Activated naive CD4-positive, alpha-beta T cell treated with Interleukin-2 at 50 U/mL for 16 hours (primary cell): ENCODE measurements at regions not wholly inside any gene's neighbourhood (a gene's known extent, or its start where the extent isn't known, plus 50 kb on each side); places are given as distances from the start of the nearest gene placed in this dataset.

Experiments
- DNase-seq: peaks from one replicate; pipeline ENCODE4 v3.0.0-alpha.2; 2020

DNA sequence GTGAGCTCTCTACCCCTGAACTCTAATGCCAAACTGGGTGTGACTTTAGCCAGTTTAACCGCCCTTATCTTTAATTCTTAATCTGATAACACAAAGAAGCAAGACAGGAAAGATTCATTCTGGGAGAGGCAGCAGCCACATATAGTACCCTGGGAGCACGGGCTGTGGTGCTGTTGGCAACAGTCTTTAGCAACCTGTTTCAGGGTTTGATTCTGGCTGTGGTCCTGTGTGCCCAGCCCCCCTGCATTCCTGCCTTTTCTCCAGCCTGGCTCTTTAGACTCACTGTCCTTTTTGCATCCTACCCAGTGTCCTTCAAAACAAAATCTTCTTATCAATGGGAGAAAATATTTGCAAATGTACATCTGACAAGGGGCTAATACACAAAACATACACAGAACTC lies 275.2 kb downstream of the GXYLT1 start:
- DNase-seq, result no peak

DNA sequence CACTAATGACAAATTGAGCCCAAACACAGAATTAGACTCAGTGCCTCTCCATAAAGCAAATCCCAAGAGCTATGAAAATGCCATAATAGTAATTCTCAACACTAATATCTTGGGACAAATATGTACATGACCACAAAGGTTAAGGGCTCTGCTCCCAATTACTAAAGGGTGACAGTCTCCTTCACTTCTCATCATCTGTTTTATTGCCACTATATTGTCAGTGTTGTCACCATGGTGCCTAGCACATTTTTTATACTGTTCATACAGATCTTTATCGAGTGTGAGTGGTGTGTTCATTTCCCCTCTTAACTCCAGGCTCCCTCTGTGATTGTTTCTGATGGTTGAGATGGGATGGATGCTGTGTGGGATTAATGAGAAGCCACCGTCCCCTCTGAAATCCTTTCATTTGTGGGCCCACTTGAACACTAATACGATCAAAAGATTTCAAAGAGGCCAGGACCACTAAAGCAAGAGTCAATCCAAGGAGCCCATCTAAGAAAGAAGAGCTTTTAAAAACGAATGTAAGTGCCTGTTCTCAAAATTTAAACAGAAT lies 277.7 kb downstream of the GXYLT1 start:
- no peak for DNase-seq

DNA sequence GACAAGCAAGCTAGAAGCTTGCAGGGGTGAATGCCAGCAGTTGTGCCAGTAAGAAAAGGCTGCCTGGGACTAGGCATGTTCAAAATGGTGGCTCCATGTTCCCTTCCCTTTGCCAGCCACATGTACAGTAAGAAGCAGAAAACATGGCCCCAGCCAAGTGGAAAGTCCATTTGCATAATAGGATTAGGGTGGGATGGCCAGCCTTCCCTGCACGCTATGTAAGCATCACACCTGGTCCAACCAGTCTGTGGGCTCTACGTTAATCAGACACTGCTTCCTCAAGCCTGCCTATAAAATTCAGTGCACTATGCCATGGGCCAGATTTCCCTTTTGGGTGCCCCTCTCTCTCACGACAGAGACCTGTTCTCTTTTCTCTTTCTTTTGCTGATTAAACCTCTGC lies 288.4 kb downstream of the GXYLT1 start:
- no peak for DNase-seq

DNA sequence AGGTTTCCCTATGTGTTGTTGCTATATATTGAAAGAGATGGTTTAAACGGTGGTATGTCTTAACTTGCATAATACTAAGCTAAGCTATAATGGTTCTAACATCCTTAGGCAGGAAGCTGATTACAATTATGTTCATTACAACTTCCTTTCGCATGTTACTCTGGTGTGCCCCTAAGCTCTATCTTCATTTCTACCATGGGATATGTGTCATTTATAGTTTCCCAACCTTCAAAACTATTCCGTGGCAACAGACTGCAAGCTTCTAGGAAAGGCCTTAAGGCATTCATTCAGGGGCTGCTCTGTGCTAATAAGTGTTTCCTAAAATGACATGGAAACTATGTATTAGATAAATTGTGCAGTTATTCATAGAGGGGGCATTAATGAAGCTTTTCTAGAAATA lies 294.6 kb downstream of the GXYLT1 start:
- DNase-seq, result no peak

DNA sequence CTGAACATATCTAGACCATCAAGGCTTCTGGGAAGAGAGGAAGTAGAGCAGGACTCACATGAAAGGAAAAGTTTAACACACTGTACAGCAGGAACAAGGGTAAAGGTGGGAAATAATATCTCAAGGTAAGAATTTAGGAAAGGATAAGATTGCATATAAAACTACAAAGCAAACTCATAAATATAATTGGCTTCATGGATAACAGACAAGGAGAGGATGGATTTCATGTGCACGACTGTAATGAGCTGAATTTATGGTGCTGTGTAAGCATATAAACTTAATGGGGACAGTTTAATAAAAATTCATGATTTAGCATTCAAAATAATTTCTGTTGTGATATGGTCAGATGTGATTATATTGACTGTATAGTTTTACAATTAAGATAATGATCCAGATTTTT lies 298.0 kb downstream of the GXYLT1 start:
- DNase-seq, result no peak

DNA sequence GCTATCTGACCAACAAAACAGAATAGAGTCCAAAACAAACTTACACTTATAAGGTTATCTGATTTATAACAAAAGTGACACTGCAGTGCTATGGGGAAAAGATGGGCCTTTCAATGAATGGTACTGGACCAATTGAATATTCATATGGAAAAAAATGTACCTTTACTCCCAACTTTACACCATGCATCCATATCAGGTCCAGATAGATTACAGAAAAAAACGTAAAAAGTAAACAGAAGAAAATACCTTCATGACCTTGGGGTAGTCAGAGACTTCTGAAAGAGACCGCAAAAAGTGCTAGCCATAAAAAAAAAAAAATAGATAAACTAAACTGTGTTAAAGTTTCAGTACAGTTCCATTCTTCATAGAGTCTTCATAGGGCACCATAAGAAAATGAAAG lies 308.3 kb downstream of the GXYLT1 start:
- no peak for DNase-seq

DNA sequence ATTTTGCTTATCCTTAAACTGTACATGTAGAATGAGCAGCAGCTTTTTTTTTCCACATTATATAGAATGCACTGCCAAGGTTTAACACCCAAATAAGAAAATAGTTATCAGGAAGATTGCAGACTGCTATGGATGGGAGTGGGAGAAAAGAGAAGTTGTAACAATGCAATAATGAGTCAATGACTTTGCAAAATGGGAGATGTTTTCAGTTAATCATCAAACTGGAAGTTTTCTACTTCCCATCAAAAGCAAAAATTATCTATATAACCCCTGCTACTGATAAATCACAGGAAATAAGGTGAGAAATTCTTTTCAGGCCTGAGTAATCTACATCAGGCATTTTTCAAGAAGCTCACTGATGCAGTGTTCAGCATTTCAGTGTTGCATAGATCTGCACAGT lies 309.1 kb downstream of the GXYLT1 start:
- no peak for DNase-seq

DNA sequence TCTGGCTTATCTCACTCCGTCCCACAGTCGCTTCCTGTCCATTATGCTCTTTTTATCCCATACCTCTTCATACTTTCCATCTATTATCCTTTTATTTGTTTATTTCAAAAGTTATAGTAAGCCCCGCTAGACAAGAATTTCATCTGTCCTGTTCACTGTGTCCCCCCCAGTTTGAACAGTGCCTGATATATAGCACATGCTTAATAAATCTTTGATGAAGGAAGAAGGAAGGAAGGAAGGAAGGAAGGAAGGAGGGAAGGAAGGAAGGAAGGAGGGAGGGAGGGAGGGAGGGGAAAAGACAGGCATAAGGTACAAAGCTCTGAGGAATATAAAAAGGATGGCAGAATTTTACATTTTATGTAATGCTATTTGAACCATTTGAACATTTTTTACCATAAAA lies 324.7 kb downstream of the GXYLT1 start:
- no peak for DNase-seq

DNA sequence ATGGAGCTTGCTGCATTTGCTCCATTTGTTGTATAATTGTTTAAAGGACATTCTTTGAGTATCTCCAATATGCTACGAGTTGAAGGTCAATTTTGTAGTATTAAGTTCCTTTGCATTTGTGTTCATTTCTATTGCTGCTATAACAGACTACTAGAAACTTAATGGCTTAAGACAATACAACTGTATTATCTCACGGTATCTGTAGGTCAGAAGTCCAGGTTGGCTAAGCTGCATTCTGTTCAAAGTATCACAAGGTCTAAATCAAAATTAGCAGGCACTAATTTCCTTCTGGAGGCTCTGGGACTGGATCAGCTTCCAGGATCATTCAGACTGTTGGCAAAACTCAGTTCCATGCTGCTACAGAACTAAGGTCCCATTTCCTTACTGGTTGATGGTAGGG lies 340.6 kb downstream of the GXYLT1 start:
- no peak for DNase-seq

DNA sequence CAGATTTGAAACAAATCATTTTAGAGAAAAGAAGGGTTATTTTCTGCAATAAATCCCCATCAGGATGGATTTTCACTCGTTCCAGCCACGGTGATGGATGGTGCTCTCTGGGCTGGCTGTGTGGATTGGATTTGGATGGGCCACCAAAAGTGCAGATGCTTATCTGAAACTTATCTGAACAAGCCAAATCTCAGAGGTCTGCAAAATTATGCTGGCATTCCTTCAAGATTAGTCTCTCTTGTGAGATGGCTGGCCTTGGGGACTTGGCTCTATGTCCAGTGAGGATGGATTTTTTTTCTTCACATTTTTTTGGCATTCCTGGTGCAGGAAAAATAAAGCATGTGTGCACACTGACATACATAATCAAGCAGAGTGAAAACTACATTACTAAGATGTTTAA lies 341.9 kb downstream of the GXYLT1 start:
- DNase-seq, result no peak

DNA sequence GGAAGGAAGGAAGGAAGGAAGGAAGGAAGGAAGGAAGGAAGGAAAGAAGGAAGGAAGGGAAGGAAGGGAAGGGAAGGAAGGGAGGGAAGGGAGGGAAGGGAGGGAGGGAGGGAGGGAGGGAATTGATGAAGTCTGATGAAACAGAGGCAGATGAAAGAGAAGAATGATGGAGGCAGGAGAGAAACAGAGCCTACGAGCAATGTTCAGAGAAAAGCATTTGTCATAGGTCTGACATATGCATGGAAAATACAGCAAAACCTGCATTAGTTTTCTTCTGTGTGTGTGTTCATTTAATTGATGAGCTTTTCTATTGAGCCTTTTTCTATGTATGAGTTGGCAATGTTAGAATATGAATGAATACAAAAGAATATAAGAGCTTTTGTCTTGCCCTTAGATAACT lies 343.4 kb downstream of the GXYLT1 start:
- DNase-seq, result no peak

DNA sequence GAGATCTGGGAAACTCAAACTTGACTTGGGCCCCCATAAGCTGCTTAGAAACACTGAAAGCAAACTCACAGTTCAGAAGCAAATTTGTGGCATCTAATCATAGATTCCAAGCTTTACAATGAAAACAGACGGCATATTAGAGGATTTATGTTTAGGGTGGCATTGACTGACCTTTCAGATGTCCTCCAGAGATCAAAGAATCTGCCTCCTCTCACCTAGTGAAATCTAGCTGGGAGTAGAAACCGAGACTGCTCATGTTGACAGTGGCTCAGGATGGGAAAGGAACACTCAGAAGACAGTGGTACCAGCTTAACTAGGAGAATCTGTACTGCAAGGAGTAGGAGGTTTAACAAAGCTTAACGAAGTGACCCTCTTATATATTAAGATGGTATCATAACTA lies 345.0 kb downstream of the GXYLT1 start:
- no peak for DNase-seq

DNA sequence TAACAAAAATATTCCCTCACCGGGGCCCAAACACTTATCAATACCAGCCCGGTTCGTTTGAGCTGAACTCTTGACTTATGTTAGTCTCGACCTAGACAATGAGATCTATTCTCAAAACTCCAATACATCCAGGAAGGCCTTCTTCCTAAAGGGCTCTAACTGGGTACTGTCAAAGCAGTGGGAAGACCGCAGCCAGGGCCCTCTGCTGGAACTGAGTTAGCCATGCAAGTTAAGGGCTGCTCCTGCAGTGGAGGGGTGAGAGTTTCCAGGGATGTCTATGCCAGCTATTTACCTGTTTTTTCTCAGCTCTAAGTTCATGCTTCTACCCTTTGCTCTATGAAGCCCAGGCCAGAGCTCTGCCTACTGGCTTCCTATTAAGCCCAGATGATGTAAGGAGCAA lies 348.8 kb downstream of the GXYLT1 start:
- no peak for DNase-seq

DNA sequence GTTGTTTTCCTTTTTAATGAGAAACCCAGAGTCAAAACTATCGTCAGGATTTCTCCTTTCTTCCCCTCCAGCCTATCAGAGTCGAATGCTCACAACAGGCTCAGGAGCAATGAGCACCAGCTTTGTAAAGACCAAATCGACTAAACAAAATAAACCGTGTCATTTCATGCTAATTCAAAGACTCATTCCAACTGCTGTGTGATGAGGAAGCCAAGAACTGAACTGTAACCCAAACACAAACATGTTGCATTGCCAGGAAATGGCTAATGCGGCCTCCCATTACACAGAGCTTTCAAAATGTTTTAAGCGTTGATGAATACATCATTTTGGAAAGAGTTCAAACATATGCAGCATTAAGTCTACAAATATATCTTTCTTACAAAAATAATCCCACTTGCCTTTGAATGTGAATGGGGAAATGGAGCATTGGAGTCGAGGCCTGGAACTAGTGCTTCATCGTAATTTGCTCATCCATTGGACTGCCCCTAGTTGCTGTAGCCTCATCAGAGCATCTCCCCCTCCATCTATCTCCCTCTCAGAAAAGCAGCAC lies 349.5 kb downstream of the GXYLT1 start:
- DNase-seq, result no peak

DNA sequence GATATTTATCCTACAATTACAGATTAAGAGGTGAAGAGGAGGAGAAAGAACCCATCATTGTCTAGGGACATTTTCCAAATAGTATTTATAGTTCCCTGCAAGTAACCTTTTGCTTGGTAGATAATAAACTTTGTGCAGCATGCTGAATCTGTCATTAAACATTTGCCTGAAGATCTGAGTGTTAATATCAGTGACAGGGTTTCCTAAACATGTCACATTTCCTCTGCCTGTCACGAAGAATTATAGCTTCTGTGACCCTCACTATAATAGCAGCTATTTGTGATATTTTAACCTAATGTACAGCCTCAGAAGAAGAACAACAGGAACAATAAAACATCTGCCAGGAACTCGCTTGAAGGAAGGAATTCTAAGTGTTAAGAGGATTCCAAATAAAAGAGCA lies 350.3 kb downstream of the GXYLT1 start:
- no peak for DNase-seq

DNA sequence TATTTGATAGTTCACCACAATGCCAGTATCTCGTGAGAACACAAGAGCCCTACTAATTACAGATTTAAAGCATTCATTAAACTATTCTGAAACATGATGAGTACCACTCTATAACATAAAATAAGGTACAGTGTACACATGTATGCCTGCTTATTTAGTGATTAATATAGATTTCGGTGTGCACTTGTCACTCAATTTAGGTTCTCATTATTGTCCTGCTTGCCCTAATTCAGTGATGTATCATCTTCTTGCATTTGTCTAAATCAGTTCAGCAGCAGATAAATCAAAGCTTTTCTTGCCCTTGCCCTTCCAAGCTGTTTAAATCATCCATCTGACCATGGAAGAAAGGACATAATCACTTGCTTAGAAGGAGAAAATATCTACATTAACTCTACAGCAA lies 359.7 kb downstream of the GXYLT1 start:
- DNase-seq, result no peak

DNA sequence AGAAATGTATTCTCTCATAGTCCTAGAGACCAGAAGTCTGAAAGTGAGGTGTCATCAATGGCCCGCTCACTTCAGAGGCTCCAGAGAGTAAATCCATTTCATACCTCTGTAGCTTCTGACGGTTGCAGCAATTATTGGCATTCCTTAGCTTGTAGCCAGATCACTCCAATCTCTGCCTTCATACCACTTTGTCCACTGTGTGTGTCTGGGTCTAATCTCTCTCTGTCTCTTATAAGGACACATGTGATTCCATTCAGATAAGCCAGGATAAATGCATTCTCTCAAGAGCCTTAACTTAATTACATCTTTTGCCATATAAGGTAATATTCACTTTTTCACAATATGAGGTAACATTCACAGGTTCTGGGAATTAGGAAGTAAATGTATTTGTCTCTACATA lies 365.7 kb downstream of the GXYLT1 start:
- no peak for DNase-seq

DNA sequence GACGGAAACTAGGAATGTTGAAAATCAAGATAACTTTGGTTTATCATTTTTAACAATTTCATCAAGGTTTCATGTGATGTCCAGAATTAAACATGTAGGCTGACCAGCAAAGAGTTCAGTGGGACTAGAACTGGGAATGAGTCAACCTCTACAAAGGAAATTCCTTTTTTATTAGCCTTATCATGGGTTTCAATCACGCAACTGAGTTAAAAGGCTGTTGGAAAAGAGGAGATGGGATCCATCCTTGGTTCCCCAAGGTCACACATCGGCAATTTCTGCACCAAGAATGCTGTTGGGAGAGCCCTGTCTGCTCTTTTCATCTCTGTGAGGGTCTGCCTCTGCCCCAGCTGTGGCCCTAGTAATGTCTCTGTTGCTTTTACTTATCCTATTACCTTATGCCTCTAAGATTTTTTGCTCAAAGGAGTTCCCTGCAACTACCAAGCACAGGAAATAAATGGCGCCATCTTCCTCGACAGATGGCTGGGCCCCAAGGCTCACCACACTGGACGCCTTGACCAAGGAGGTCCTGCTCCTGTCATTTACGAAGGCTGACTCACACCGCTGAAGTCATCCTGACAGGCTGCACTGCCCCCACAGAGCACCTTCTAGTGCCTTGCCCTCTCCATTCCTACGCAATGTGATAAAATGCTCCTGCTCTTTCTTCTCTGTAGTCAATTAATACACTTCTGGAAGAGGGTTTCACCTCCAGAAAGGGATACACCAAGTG lies 367.4 kb downstream of the GXYLT1 start:
- DNase-seq, result no peak

DNA sequence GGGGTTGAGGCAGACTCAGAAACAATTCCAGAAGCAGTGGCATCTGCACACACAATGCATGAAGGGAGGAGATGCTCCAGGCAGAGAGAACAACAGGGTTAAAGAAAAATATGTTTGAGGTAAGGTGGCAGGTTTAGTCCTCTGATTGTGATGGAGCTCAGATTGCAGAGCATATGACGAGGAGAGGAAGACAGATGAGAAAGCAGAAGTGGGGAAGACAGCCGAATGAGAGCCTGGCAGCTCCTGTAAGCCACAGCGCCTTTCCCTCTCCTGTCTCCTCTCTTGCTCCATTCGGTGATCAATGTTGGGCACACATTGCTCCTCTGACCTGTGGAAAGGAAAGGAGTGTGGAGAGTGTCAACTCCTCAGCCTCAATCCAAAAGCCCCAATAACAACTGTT lies 372.2 kb downstream of the GXYLT1 start:
- no peak for DNase-seq

DNA sequence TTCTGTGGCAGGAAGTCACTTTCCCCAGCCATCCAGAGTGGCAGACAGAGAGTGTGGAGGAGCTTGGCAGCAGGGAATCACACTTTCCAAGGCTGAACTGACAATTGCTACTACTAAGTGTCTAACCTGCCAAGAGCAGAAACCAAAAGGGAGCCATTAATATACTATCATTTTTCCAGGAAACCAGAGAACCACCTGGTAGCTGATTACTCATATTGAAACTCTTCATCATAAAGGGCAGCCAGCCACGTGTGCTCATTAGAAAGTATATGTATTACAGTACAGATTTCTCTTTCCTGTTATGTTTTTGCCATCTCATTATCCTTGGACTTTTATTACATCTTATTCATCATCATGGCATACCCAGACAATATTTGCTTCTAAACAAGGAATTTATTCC lies 374.9 kb downstream of the GXYLT1 start:
- no peak for DNase-seq

DNA sequence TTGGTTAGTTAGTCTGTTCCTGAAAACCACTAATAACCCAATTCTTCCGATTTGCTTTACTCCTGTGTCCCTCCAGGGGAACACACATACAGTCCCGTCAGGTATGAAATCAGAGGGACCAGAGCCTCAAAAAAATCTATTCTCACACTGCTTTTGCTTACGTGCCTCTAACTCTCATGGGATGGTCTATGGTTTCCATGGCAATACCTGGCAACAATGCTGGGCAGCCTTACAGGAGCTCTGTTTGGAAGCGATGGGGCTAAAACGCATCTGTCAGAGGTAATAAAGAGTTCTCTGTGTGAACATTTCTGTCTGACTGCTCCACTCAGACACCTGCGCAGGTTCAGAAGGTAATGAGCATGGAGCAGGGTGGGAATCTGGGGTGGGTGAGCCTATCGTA lies 376.2 kb downstream of the GXYLT1 start:
- no peak for DNase-seq

DNA sequence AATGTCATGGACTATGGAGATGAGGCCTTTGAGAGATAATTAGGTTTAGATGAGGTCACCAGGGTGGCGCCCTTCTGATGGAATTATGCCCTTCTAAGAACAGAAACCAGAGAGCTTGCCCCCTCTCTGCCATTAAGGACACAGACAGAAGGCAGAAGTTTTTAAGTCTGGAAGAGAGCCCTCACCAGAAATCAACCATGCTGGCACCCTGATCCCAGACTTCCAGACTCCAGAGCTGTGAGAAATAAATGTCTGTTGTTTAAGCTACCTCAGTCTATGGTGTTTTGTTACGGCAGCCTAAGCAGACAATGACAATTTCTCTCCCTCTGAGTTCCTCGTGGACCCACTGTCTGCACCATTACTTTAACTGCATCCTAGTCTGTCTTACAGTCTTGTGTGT lies 382.0 kb downstream of the GXYLT1 start:
- DNase-seq, result no peak

DNA sequence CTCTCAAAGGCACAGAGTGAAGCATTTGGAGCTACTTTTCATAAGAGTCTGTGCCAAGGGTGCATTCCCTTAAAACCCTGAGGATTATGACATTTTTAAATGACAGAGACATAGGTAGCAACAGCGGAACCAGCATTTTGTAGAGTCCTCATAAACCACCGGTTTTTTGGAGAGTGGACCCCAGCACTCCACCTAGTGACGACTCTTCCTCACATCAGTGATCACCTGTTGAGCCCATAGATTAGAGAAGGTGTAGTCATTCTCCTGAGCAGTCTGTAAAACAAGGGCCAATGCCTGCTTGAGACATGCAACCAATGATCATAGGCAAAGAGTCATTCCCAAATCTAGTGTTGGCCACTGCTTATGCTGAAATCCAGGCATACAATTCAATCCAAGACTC lies 399.1 kb downstream of the GXYLT1 start:
- DNase-seq, result no peak

DNA sequence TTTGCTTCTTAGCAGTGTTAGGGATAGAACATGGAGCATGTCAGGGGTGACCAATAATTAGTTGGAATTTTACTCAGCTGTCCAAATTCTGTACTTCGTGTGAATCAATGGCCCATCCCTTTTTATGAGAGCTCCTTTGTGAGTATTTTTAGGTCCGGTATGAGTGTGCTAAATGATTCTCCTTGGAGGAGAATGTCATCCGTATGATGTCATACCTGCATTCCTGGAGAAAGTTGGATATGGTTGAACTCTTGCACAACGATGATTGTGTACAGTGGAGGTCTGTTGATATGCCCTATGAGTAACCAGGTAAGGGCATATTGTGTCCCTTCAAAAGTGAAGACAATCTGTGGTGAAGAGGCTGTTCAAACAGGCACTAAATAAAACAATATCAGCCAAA lies 400.8 kb downstream of the GXYLT1 start:
- DNase-seq, result no peak

DNA sequence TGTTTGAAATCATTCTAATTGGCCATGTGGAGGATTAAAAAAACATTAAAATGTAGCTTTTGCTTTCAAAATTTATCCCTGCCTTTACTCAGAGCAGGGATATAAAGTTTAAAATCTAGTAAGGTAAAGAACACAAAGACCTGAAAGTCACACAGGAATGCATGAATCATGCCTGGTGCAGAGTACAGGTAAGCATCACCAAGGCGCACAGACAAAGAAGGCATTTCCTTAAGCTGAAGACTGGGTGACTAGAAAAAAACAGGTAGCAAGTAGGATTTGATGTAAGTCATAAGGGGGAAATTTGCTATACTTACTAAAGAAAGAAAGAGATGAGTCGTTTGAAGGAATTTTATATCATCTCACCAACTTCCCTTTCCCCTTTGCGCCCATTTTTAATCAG lies 405.6 kb downstream of the GXYLT1 start:
- no peak for DNase-seq
